ENCODE measurements at regions not wholly inside any gene's neighbourhood (a gene's known extent, or its start where the extent isn't known, plus 50 kb on each side); places are given as distances from the start of the nearest gene placed in this dataset.

GRCh38 chr9:87327575-87328125, 170.0 kb upstream of the DAPK1 start:
- Mint-ChIP-seq H3K4me1 (ENCODE audit: unreplicated experiment) (peaks cover 40% of the 10 kb centered on the region), H3K27ac (ENCODE audit: unreplicated experiment) (peak overlapping the region; percentile 43), H3K4me3 (ENCODE audit: unreplicated experiment) (no peak overlapping the region), H3K36me3 (ENCODE audit: unreplicated experiment) (peaks cover 8% of the 10 kb centered on the region), H3K27me3 (ENCODE audit: unreplicated experiment) (no peaks in the 10 kb centered on the region), H3K9me3 (ENCODE audit: unreplicated experiment) (peaks cover 8% of the 10 kb centered on the region)
- no peak for TF ChIP-seq CTCF (IDR thresholded peaks at IDR 0.05)
- DNase-seq (ENCODE audit: extremely low spot score, unreplicated experiment): no peak

- no peak overlapping the region for H3K4me3 Mint-ChIP-seq (ENCODE audit: unreplicated experiment)
- H3K9me3 Mint-ChIP-seq (ENCODE audit: unreplicated experiment): peaks cover 8% of the 10 kb centered on the region
- peaks cover 21% of the 10 kb centered on the region for H3K4me1 Mint-ChIP-seq (ENCODE audit: unreplicated experiment)
- no peak for DNase-seq (ENCODE audit: extremely low spot score, unreplicated experiment)
- no peak for TF ChIP-seq CTCF (IDR thresholded peaks at IDR 0.05)
- H3K27me3 Mint-ChIP-seq (ENCODE audit: unreplicated experiment): no peaks in the 10 kb centered on the region
- peaks cover 8% of the 10 kb centered on the region for H3K36me3 Mint-ChIP-seq (ENCODE audit: unreplicated experiment)
- H3K27ac Mint-ChIP-seq (ENCODE audit: unreplicated experiment): no peak overlapping the region
Measured at GRCh38 chr9:87333802-87334201, 163.9 kb upstream of the DAPK1 start.

- H3K9me3 Mint-ChIP-seq (ENCODE audit: unreplicated experiment): peaks cover 8% of the 10 kb centered on the region
- H3K36me3 Mint-ChIP-seq (ENCODE audit: unreplicated experiment): peaks cover 8% of the 10 kb centered on the region
- DNase-seq (ENCODE audit: extremely low spot score, unreplicated experiment): no peak
- H3K27me3 Mint-ChIP-seq (ENCODE audit: unreplicated experiment): no peaks in the 10 kb centered on the region
- no peak overlapping the region for H3K4me3 Mint-ChIP-seq (ENCODE audit: unreplicated experiment)
- no peak overlapping the region for H3K27ac Mint-ChIP-seq (ENCODE audit: unreplicated experiment)
- no peak for TF ChIP-seq CTCF (IDR thresholded peaks at IDR 0.05)
- H3K4me1 Mint-ChIP-seq (ENCODE audit: unreplicated experiment): peaks cover 23% of the 10 kb centered on the region
Measured at GRCh38 chr9:87334366-87334765, 163.3 kb upstream of the DAPK1 start.

GRCh38 chr9:87336407-87336806, 161.3 kb upstream of the DAPK1 start:
- H3K27ac Mint-ChIP-seq (ENCODE audit: unreplicated experiment): no peak overlapping the region
- H3K4me1 Mint-ChIP-seq (ENCODE audit: unreplicated experiment): peaks cover 37% of the 10 kb centered on the region
- no peak for DNase-seq (ENCODE audit: extremely low spot score, unreplicated experiment)

GRCh38 chr9:87336914-87337333, 160.7 kb upstream of the DAPK1 start:
- Mint-ChIP-seq H3K36me3 (ENCODE audit: unreplicated experiment) (no peaks in the 10 kb centered on the region), H3K4me1 (ENCODE audit: unreplicated experiment) (peaks cover 39% of the 10 kb centered on the region), H3K9me3 (ENCODE audit: unreplicated experiment) (no peaks in the 10 kb centered on the region), H3K27ac (ENCODE audit: unreplicated experiment) (peak overlapping the region; percentile 56), H3K4me3 (ENCODE audit: unreplicated experiment) (peak overlapping the region; percentile 80), H3K27me3 (ENCODE audit: unreplicated experiment) (no peaks in the 10 kb centered on the region)
- DNase-seq (ENCODE audit: extremely low spot score, unreplicated experiment): no peak
- peak; percentile 83 for TF ChIP-seq CTCF (IDR thresholded peaks at IDR 0.05)

More at GRCh38 chr9:87336407-87336806, 161.3 kb upstream of the DAPK1 start:
- H3K27me3 Mint-ChIP-seq (ENCODE audit: unreplicated experiment): no peaks in the 10 kb centered on the region
- H3K36me3 Mint-ChIP-seq (ENCODE audit: unreplicated experiment): no peaks in the 10 kb centered on the region
- no peaks in the 10 kb centered on the region for H3K9me3 Mint-ChIP-seq (ENCODE audit: unreplicated experiment)
- no peak for TF ChIP-seq CTCF (IDR thresholded peaks at IDR 0.05)
- H3K4me3 Mint-ChIP-seq (ENCODE audit: unreplicated experiment): no peak overlapping the region
